ENCODE measurements at regions not wholly inside any gene's neighbourhood (a gene's known extent, or its start where the extent isn't known, plus 50 kb on each side); places are given as distances from the start of the nearest gene placed in this dataset.

DNA sequence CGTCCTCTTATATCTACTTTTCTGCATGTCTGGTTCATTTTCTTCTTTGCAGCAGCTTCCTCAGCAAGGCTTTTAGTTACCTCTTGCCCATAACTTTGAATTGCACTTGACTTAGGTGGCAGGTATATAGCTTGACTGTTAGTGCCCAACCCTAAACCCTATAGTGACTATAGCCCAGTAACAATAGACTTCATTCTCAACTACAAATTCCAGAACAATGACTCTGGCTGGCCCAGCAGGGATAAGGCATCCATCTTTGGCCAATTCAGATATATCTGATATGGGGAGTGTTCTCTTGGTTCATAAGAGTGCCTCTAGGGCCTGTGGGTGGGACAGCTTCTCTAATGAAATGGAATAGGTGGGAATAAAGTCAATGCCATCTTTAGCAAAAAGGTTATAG, 246.2 kb downstream of the DMRT2 start:
- no peak for DNase-seq (ENCODE audit: insufficient read length, low spot score)
- FAIRE-seq = no peak
- TF ChIP-seq POLR2A (IDR thresholded peaks at IDR 0.05; ENCODE audit: low read depth, low read length) = no peak

GRCh38 chr9:1298046-1298445, 247.9 kb downstream of the DMRT2 start:
- no peak for FAIRE-seq
- no peak for TF ChIP-seq POLR2A (IDR thresholded peaks at IDR 0.05; ENCODE audit: low read depth, low read length)
- no peak for DNase-seq (ENCODE audit: insufficient read length, low spot score)

DNA sequence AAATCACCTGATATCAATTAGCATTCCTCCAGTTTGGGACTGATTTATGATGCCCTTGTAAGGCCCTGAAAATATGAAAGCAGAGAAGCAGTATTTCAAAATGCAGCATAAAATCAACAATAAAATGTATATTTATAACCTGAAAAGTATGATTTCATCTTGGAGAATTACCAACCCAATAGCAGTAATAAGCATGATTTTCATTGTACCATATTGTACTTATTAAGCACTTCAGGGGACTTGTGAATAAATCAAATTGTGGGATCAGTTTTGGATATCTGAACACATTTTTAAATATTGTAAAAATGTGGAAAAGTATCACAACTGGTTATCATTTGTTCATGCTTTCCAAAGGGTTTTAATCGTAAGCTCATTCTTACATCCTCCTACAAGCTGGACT, 250.8 kb downstream of the DMRT2 start:
- DNase-seq (ENCODE audit: insufficient read length, low spot score) = no peak
- no peak for TF ChIP-seq POLR2A (IDR thresholded peaks at IDR 0.05; ENCODE audit: low read depth, low read length)
- FAIRE-seq = no peak

DNA sequence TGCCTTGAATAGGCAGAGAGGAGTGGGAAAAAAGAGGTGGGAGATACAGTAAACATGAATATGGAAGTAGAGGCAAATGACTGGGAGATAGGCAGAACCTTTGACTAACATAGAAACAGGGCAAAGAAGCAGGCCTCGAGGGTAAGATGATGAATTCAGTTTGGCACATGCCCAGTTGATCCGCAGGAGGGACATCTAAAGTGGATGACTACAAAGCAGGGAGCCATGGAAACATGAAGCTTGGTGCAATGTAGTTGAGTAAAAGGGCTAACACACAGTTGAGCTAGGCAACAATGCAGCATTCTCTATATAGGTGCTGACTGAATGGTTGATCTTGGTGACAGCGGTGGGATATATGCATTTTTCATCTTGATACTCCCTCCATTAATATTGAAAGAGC, 253.8 kb downstream of the DMRT2 start:
- TF ChIP-seq POLR2A (IDR thresholded peaks at IDR 0.05; ENCODE audit: low read depth, low read length) = no peak
- DNase-seq (ENCODE audit: insufficient read length, low spot score) (no peak), FAIRE-seq (no peak)

- no peak for TF ChIP-seq POLR2A (IDR thresholded peaks at IDR 0.05; ENCODE audit: low read depth, low read length)
- FAIRE-seq (no peak), DNase-seq (ENCODE audit: insufficient read length, low spot score) (no peak)
Measured at GRCh38 chr9:1311462-1312042, 261.4 kb downstream of the DMRT2 start.

DNA sequence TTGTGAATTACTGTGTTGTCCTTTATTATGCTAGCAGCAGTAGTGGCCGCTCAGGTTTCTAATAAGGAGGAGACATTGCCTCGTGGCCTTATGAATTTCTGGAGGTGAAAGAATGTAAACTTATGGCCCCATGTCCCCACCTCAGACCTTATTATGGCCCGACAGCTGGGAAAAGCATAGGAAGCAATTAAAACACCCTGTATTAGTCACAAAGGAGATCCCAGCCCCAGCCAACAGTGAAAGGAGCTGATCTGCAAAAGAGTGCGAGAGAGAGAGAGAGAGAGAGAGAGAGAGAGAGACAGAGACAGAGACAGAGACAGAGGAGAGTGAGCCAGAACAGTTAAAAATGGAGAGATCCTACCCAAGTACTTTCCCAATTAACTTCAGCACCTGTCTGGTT, 269.3 kb downstream of the DMRT2 start:
- no peak for FAIRE-seq
- TF ChIP-seq POLR2A (IDR thresholded peaks at IDR 0.05; ENCODE audit: low read depth, low read length) = no peak
- DNase-seq (ENCODE audit: insufficient read length, low spot score) = no peak

DNA sequence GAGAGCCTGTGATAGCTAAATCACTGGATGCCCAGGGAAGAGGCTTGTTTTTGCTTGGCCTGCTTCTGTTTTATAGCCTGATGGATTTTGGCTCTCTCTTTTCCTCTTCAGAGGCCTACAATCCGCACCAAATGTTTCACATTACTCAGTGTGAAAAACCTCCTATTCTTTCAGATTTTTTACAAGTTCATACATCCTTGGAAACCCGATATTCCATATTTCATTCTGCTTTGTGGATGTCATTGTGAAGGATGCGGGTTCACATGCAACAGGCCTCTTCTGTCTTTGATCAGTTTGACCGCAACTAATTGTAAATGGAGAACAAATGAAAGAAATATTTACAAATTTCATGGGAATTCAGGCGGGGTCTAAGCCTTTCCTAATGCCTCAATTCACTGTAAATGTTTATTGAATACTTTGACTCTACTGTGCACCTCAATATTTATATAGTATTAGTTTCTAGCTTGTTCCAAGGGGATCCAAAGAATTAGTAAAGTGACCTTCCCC, 269.9 kb downstream of the DMRT2 start:
- FAIRE-seq (no peak), DNase-seq (ENCODE audit: insufficient read length, low spot score) (no peak)
- TF ChIP-seq POLR2A (IDR thresholded peaks at IDR 0.05; ENCODE audit: low read depth, low read length) = no peak

DNA sequence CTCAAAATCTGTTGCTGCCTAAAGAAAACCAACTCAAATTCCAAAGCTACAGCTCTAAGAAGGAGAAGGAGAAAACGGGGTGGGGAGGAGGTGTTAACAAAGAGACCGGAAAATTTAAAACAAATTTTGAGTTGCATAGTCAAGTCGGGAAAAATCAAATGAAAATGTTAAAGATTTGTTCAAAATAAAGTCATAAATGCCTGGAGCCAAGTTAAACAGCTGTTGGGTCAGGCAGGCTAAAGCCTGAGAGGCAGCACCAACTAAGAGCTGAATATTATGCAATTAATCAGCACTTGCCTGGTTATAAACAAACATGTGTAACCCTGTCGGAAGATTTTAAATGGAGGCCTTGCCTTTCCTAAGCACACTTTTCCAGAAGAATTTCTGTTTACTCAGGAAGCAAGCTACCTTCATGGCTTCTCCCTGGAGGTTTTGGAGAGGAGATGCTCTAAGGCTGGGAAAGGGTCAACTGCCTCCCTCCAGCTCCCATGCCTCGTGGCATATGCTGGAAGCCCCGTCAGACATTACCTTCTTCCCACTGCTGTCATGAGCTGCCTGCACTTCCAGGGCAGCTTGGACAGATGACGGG, 270.5 kb downstream of the DMRT2 start:
- DNase-seq (ENCODE audit: insufficient read length, low spot score) (no peak), FAIRE-seq (no peak)
- TF ChIP-seq POLR2A (IDR thresholded peaks at IDR 0.05; ENCODE audit: low read depth, low read length) = no peak

GRCh38 chr9:1327467-1327866, 277.3 kb downstream of the DMRT2 start:
- FAIRE-seq = no peak
- DNase-seq (ENCODE audit: insufficient read length, low spot score) = no peak
- no peak for TF ChIP-seq POLR2A (IDR thresholded peaks at IDR 0.05; ENCODE audit: low read depth, low read length)

DNA sequence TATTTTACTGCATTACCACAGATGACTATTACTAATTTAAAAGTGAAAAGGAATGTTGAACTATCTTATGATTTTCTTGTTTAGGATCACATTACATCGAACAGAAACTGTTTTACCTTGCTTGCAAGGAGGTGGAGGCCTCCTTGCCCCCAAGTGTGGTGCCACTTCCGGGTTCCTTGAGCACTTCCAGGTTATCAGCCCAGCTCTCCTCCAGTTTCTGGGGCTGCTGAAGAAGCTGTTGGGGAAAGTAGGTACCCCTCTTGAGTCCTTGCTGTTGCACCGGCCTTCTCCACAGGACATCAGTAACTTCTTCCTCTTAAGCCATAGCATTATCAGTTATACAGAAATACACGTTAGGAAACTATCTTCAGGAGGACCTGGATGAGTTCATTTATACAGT, 278.2 kb downstream of the DMRT2 start:
- no peak for TF ChIP-seq POLR2A (IDR thresholded peaks at IDR 0.05; ENCODE audit: low read depth, low read length)
- no peak for DNase-seq (ENCODE audit: insufficient read length, low spot score)
- no peak for FAIRE-seq

GRCh38 chr9:1331546-1332038, 281.4 kb downstream of the DMRT2 start:
- no peak for TF ChIP-seq POLR2A (IDR thresholded peaks at IDR 0.05; ENCODE audit: low read depth, low read length)
- DNase-seq (ENCODE audit: insufficient read length, low spot score) (no peak), FAIRE-seq (no peak)

DNA sequence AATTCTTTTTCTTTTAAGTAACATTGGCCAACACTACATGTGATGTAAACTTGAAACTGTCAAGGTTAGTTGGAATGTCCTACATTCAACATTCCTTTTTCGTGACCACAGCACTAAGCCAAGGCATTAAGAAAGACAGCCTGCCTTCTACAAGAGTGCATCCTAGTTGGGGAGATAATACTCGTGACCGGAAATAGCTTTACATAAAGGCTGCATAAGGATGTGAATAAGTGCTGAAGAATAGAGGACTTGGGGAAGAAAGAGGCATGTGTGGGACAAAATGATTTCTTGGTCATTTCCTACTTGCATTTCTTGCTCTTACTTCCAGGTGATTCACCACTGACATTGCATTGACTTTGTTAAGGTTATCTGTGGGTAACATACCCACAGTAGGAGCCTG, 282.0 kb downstream of the DMRT2 start:
- DNase-seq (ENCODE audit: insufficient read length, low spot score) (no peak), FAIRE-seq (no peak)
- TF ChIP-seq POLR2A (IDR thresholded peaks at IDR 0.05; ENCODE audit: low read depth, low read length) = no peak

GRCh38 chr9:1335174-1335573, 285.0 kb downstream of the DMRT2 start:
- TF ChIP-seq POLR2A (IDR thresholded peaks at IDR 0.05; ENCODE audit: low read depth, low read length) = no peak
- DNase-seq (ENCODE audit: insufficient read length, low spot score) = no peak
- FAIRE-seq = no peak

DNA sequence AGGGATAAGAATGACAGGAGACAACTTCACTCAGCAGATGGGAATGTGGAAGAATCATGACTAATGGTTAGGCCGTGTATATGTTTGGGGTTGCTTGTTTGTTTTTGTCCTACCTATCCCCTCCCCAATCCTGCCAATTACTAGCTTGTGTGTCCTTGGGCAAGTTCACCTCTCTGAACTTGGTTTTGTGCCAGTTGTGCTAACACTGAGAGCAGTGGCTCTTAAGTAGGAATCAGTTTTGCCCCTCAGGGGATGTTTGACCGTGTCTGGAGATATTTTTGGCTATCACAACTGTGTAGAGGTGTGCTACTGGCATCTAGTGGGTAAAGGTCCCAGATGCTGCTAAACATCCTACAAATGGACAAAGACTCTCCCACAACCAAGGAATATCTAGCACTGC, 287.0 kb downstream of the DMRT2 start:
- no peak for FAIRE-seq
- no peak for DNase-seq (ENCODE audit: insufficient read length, low spot score)
- TF ChIP-seq POLR2A (IDR thresholded peaks at IDR 0.05; ENCODE audit: low read depth, low read length) = no peak

- DNase-seq (ENCODE audit: insufficient read length, low spot score) = no peak
- FAIRE-seq = no peak
- no peak for TF ChIP-seq POLR2A (IDR thresholded peaks at IDR 0.05; ENCODE audit: low read depth, low read length)
Measured at GRCh38 chr9:1340390-1340789, 290.2 kb downstream of the DMRT2 start.

Measured in H54 (cell line).